GM18505 (cell line): ENCODE measurements at regions not wholly inside any gene's neighbourhood (a gene's known extent, or its start where the extent isn't known, plus 50 kb on each side); places are given as distances from the start of the nearest gene placed in this dataset.

ENCODE experiments used
- ATAC-seq: cut with Tn5 transposase; IDR thresholded peaks from one replicate; pipeline ENCODE4 v1.9.1; 2021; ENCODE audit not compliant: unreplicated experiment
- POLR2A ChIP-seq: IDR thresholded peaks from 4 replicates; pipeline ENCODE4 v1.6.1; 2011; ENCODE audit warnings: borderline replicate concordance; ENCODE audit not compliant: insufficient read depth, insufficient read length; ENCODE audit errors: extremely low read depth

GRCh38 chr12:67433385-67434175 lies 164.4 kb downstream of the CAND1 start:
- peak; percentile 75 for ATAC-seq
- TF ChIP-seq POLR2A, result no peak

GRCh38 chr12:67434671-67435370 lies 165.7 kb downstream of the CAND1 start:
- no peak for TF ChIP-seq POLR2A
- no peak for ATAC-seq

GRCh38 chr12:67436230-67436629 lies 167.1 kb downstream of the CAND1 start:
- no peak for TF ChIP-seq POLR2A
- ATAC-seq, result no peak

GRCh38 chr12:67437011-67437410 lies 167.9 kb downstream of the CAND1 start:
- no peak for ATAC-seq
- TF ChIP-seq POLR2A, result no peak

GRCh38 chr12:67439611-67440010 lies 170.5 kb downstream of the CAND1 start:
- no peak for ATAC-seq
- no peak for TF ChIP-seq POLR2A

- peak; percentile 85 for ATAC-seq
- no peak for TF ChIP-seq POLR2A
Observed at GRCh38 chr12:67441736-67442346, 172.7 kb downstream of the CAND1 start.

GRCh38 chr12:67442347-67442841 lies 173.2 kb downstream of the CAND1 start:
- no peak for ATAC-seq

GRCh38 chr12:67442896-67443295 lies 173.7 kb downstream of the CAND1 start:
- TF ChIP-seq POLR2A, result no peak
- no peak for ATAC-seq

More at GRCh38 chr12:67442347-67442841, 173.2 kb downstream of the CAND1 start:
- no peak for TF ChIP-seq POLR2A

- TF ChIP-seq POLR2A, result no peak
- no peak for ATAC-seq
Observed at GRCh38 chr12:67444542-67444941, 175.4 kb downstream of the CAND1 start.

GRCh38 chr12:67446716-67447115 lies 177.6 kb downstream of the CAND1 start:
- no peak for ATAC-seq
- no peak for TF ChIP-seq POLR2A

GRCh38 chr12:67447180-67447579 lies 178.0 kb downstream of the CAND1 start:
- ATAC-seq, result no peak
- no peak for TF ChIP-seq POLR2A

GRCh38 chr12:67449591-67450052 lies 180.5 kb downstream of the CAND1 start:
- no peak for TF ChIP-seq POLR2A
- peak; percentile 78 for ATAC-seq

GRCh38 chr12:67450441-67450840 lies 181.3 kb downstream of the CAND1 start:
- no peak for ATAC-seq
- TF ChIP-seq POLR2A, result no peak
